ENCODE measurements at regions not wholly inside any gene's neighbourhood (a gene's known extent, or its start where the extent isn't known, plus 50 kb on each side); places are given as distances from the start of the nearest gene placed in this dataset.
A peak's percentile ranks its signal among the peaks of the same experiment; 100 is the strongest.
"Not testable (repeated sequence)": the region's sequence is repeated elsewhere in the genome, so short reads cannot be mapped to it uniquely, and the experiment has no call there.

DNA sequence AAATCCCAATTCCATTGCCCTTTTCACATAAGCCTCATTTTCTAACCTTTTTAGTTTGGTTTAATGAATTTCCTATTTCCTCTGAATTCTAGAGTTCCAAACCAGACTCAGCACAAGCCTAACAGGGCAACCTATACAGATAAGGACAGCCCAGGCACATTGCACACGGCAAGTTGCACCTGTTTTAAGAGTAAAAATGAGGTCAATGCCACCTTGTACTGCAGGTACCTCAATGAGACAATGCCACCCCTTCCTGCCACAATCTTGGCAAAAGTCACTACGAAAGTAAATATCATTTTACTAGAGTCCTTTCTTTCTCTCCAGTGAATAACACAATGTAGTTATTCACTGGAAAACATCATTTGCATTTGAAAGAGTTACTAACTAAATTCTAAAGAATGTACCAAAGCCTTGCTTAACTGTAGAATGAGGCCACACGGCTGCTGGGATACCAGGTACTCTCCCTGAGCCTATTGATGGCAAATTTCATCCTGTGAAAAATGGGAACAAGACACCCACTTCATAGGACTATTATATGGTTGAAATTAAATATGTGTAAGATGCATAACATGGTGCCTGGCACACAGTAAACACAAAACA lies 123.2 kb upstream of the NBPF26 start:
- H3K9me3 ChIP-seq; DNase-seq; H3K27ac ChIP-seq; H3K4me1 ChIP-seq; H3K4me3 ChIP-seq; ATAC-seq; H3K27me3 ChIP-seq; H3K36me3 ChIP-seq; intact Hi-C loops (cut with DNase I): not testable (repeated sequence)

DNA sequence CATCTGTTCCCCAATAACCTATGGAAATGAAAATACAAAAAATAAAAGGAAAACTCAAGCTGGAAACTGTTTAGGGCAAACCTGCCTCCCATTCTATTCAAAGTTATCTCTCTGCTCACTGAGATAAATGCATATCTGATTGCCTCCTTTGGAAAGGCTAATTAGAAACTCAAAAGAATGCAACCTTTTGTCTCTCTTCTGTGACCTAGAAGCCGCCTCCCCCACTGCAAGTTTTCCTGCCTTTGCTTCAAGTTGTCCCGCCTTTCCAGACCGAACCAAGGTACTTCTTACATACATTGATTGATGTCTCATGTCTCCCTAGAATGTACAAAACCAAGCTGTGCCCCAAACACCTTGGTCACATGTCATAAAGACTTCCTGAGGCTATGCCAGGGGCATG lies 115.9 kb upstream of the NBPF26 start:
- H3K27ac ChIP-seq; H3K9me3 ChIP-seq; ATAC-seq; DNase-seq; H3K4me1 ChIP-seq; H3K36me3 ChIP-seq; intact Hi-C loops (cut with DNase I); H3K27me3 ChIP-seq; H3K4me3 ChIP-seq: not testable (repeated sequence)

DNA sequence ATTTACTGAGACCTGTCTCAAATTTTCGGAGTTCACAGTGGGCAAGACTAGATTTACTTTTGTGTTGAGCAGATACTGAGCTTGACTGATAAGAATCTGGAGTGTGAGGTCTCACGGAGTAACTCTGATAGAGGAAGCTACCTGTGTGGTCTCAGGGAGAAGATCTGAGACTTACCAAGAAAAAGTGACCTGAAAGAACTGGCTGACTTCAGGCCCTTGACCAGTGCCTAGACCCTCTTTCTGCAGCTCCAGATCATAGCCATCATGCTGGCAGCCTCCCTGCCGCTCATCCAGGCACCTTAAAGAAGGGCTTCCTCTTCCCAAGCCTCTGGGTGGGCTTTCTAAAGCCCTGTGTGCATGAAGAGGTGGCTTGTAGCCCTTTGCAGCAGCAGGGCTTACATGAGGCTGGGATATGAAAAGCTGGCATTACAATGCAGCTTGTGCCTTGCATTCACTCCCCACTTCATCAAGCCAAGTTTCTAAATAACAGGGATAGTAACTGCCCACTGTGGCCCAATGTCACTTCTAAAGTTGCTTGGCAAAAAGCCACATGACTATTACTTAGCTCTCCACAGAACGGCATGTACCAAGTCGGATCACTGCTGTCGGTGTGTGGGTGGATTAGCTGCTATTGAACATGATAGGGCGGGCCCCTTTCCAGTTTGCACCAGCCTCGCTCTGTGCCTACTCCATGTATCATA lies 115.3 kb upstream of the NBPF26 start:
- DNase-seq; H3K27ac ChIP-seq; H3K36me3 ChIP-seq; intact Hi-C loops (cut with DNase I); H3K9me3 ChIP-seq; H3K4me3 ChIP-seq; H3K4me1 ChIP-seq; H3K27me3 ChIP-seq: not testable (repeated sequence)
- ATAC-seq = peak; percentile 68

DNA sequence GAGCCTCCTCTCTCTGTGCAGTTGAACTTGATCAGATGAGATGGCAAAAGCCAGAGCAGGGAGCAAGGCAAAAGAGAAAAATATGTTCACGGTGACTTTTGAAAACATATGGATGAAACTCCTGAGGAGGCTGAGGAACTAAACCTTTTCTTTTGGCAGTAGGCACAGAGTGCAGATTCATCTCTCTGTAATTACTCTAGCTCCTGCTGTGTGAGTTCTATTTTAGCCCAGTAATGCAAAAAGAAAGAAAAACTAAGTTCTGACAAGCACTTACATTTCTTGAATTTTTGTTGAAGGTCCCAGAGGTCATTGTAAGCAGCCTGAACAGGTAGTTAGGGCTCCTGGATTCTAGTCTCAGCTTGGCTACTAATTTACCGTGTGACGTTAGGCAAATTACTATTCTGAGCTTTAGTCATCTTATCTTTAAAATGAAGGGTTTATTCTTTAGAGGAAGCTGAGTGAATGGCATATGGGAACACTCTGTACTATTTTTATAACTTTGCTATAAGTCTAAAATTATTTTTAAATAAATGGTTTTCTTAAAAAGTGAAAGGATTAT lies 114.7 kb upstream of the NBPF26 start:
- H3K4me3 ChIP-seq; intact Hi-C loops (cut with DNase I); H3K27me3 ChIP-seq; H3K9me3 ChIP-seq; H3K36me3 ChIP-seq; H3K4me1 ChIP-seq; DNase-seq; H3K27ac ChIP-seq: not testable (repeated sequence)
- peak; percentile 77 for ATAC-seq

DNA sequence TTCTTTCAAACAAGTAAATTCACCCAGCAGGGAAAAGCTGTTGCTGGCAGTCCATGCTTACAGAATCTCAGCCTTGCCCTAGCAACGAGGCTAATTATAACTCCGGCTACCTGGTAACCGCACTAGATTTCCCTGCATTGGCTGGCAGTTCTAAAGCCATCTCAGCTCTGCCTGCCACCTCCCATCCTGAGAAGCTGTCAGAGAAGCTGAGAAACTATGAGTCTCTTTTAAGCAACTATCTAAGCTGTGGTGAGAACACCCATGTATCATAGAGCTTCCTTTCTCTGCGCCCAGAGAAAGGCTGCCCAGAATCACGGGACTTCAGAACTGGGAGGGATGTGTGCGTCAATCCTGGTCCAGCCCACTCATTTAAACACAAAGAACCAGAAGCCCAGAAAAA lies 113.9 kb upstream of the NBPF26 start:
- H3K4me3 ChIP-seq; intact Hi-C loops (cut with DNase I): not testable (repeated sequence)
- peak; percentile 83 for ATAC-seq

DNA sequence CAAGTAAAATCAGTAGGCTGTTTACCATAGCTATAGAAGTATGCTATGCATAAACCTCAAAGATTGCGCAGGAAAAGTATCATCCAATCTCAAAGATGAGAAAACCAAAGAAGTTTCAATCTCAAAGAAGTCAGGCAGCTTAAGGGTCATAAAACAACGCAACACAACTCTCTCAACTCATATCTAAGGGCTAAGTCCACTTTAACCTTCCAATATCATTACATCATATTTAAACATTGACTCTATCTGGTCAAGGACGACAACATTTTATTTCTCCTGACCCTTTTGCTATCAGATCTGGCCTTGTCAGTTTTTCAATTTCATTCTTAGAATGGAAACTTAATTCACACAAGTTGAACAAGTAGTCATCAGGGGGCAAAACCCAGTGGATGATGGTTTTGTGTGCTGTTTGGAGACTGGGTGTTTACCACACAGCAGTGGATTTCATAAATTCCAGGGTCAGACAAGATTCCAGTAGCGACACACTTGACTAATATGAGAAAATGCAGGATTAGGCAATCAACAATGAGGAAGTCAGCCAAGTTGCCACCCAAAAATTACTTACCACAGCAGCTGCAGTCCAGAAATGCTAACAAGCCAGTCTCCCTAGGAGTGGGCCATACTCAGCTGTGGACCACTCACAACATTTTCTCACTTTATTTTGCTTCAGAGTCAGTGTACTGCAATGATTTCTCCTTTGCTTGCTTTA lies 108.7 kb upstream of the NBPF26 start:
- H3K4me1 ChIP-seq; H3K9me3 ChIP-seq; DNase-seq; intact Hi-C loops (cut with DNase I); H3K27ac ChIP-seq; H3K4me3 ChIP-seq; H3K27me3 ChIP-seq; H3K36me3 ChIP-seq: not testable (repeated sequence)
- peak; percentile 80 for ATAC-seq

More for the DNA sequence above, 113.9 kb upstream of the NBPF26 start:
- H3K4me1 ChIP-seq, DNase-seq, H3K36me3 ChIP-seq, H3K9me3 ChIP-seq, H3K27me3 ChIP-seq, H3K27ac ChIP-seq: not testable (repeated sequence)

DNA sequence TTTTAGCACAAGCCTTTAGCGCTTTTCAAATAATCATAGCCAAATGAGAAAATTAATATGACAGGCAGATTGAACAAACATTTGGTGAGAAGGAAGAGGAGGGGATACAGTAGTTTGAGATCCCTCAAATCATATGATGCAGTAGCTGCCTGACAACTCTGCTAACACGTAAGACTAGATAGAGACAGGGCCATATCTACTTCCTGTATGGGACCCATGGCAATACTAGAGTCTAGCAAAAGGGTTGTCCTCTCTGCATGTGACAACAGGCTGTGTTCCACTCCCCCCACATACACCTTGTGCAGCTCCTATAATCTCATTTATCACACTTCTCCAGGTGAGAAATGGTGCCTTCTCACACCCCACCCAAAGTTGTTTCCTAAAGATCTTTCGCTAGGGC lies 106.3 kb upstream of the NBPF26 start:
- H3K9me3 ChIP-seq; DNase-seq; H3K27me3 ChIP-seq; H3K4me3 ChIP-seq; H3K27ac ChIP-seq; H3K36me3 ChIP-seq; intact Hi-C loops (cut with DNase I); H3K4me1 ChIP-seq; ATAC-seq: not testable (repeated sequence)

DNA sequence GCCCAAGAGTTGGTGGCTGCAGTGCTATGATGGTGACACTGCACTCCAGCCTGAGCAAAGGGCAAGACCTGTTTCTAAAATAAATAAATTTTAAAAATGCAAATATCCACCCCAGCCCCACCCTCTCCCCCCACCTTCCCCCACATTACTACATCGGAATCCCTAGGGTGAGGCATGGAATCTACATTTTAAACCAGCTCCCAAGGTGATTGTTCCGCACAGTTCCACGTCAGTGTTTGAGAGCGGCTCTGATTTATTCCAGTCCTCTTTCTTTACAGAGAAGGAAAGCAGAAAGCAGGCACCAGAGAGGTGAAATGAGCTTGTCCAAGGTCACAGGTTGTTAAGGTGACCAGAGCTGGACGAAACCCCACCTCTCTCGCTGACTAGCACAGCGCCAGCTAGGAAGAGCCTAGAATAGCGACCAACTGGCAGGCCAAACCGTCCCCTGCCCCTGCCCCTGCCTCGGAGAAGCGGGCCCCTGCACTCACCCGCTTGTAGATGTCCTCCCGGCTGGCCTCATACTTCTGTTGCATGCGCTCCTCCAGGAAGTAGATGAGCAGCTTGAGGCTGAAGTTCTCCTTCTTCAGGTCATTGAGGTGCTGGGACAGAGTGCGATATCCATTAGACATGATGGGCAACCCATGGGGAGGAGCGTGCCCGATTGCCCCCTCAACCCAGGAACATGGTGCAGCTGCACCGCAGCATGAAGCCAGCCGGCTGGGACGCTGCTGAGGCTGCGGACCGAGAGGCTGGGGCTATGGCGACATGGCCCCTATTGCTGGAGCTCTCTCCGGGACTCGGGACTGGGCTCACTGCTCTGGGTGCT lies 103.7 kb upstream of the NBPF26 start:
- DNase-seq; H3K9me3 ChIP-seq; H3K4me3 ChIP-seq; H3K36me3 ChIP-seq; H3K27ac ChIP-seq; intact Hi-C loops (cut with DNase I); H3K27me3 ChIP-seq; H3K4me1 ChIP-seq: not testable (repeated sequence)
- ATAC-seq = peak; percentile 50

DNA sequence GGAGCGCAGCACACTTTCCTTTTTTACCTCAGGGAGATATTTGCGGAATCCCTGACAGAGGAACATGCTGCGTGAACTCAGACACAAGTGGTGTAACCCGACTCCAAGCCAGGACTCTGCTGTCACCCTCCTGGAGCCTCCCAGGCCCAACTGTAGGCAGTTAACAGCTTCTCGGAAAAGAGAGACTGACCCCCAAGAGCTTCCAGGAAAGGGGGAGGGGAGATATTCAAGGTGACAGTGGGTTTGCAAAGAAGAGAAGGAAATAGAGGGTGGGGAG lies 103.1 kb upstream of the NBPF26 start:
- peak; percentile 56 for ATAC-seq
- intact Hi-C loops (cut with DNase I); DNase-seq: not testable (repeated sequence)

DNA sequence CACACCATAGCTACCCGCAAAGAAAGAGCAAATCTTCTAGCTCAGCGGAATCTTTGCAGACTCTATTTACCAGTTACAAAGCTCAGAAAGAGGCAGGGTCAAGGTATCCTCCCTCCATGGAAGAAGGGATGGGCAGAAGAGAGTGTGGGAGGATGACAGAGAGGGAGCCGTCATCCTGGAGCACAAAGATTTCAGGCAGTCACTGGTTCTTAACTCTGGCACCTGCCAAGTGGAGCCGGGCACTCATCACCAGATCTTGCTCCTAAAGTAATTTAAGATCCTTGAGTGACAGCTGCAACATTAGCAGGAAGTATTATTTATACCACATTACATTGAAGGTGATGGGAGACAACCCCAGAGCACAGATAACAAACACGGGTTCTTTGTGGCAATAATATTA lies 102.5 kb upstream of the NBPF26 start:
- H3K9me3 ChIP-seq; intact Hi-C loops (cut with DNase I); ATAC-seq; DNase-seq; H3K27ac ChIP-seq; H3K27me3 ChIP-seq; H3K4me3 ChIP-seq; H3K4me1 ChIP-seq; H3K36me3 ChIP-seq: not testable (repeated sequence)

More for the DNA sequence above, 103.1 kb upstream of the NBPF26 start:
- not testable (repeated sequence) for H3K36me3 ChIP-seq, H3K4me1 ChIP-seq, H3K27me3 ChIP-seq, H3K4me3 ChIP-seq, H3K27ac ChIP-seq, H3K9me3 ChIP-seq

DNA sequence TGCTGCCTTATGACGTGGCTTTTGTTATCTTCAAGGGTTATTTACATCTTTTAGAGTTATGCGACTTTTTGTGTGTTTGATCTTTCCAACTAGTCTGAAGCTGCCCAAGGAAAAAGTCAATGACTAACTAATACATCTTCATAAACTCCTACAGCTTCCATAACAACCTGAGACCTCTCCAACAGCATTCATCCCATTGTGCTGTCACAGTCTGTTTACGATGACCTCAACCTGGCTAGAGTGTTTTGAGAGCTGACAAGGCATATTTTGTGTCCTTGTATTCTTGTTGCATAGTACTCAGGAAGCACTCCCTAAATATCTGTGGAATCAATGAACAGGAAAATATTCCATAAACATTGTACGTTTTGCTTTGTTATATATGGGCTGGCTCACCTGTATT lies 100.2 kb upstream of the NBPF26 start:
- ATAC-seq; H3K9me3 ChIP-seq; H3K27me3 ChIP-seq; H3K36me3 ChIP-seq; intact Hi-C loops (cut with DNase I); H3K27ac ChIP-seq; DNase-seq; H3K4me3 ChIP-seq; H3K4me1 ChIP-seq: not testable (repeated sequence)

DNA sequence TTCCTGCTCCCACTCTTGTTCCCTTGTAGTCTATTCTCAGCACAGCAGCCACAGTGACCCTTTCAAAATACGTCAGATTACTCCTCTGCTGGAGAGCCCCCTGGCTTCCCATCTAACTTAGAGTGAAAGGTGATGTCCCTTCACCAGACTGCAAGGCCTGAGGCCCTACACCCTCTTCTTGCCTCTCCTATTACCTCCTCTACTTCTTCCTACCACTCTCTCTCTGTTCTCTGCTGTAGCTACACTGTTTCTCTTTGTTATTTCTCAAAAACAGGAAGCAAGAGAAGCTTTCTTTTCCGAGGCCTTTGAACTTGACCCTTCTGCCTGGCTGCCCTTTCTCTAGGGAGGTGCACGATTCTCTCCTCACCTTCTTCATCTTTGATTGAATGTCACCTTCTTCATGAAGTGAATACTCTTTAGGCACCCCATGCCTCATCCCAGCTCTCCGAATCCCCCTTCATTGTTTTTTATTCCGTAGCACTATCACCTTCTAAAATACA lies 99.1 kb upstream of the NBPF26 start:
- H3K27ac ChIP-seq; H3K36me3 ChIP-seq; H3K4me3 ChIP-seq; H3K9me3 ChIP-seq; intact Hi-C loops (cut with DNase I); H3K27me3 ChIP-seq; DNase-seq; ATAC-seq; H3K4me1 ChIP-seq: not testable (repeated sequence)
